ENCODE measurements at regions not wholly inside any gene's neighbourhood (a gene's known extent, or its start where the extent isn't known, plus 50 kb on each side); places are given as distances from the start of the nearest gene placed in this dataset.

GRCh38 chr5:5622806-5623205 lies 200.3 kb downstream of the ICE1 start:
- no peak for TF ChIP-seq POLR2A (IDR thresholded peaks at IDR 0.05; ENCODE audit: low read length)
- no peak for TF ChIP-seq GATA1 (IDR thresholded peaks at IDR 0.05; ENCODE audit: low read depth, low read length)

Data from erythroblast (primary cell).